H1 (cell line): ENCODE measurements at regions not wholly inside any gene's neighbourhood (a gene's known extent, or its start where the extent isn't known, plus 50 kb on each side); places are given as distances from the start of the nearest gene placed in this dataset.

ENCODE experiments used
- CTCF ChIA-PET: fragments of 300-600 bp; sonication (Branson Sonifier 250); formaldehyde crosslinking; loops from one replicate; lab custom pipeline; 2021; ENCODE audit not compliant: partially characterized antibody; lab: Charles Lee
- POLR2A ChIA-PET: fragments of 300-600 bp; sonication (Branson Sonifier 250); formaldehyde crosslinking; loops from one replicate; lab custom pipeline; 2021; ENCODE audit warnings: inconsistent platforms; ENCODE audit not compliant: partially characterized antibody; lab: Charles Lee
- DNase-seq, 2 experiments: peaks; one replicate each; pipeline versions ENCODE4 v3.0.0 to v3.0.0-alpha.2; 2010 to 2022; ENCODE audit warnings: low spot score in 2 of 2, low read depth in 1 of 2, mixed read lengths in 1 of 2
- FAIRE-seq: peaks from 2 replicates; lab custom pipeline; 2011; peaks lifted over from hg19 to GRCh38; lab: Jason Lieb, UNC
- H2AFZ ChIP-seq: 2 replicates; pipeline ENCODE4 v1.8.1; 2012; ENCODE audit warnings: low read length, inconsistent platforms
- H2AK5ac ChIP-seq: 2 replicates; pipeline ENCODE4 v1.6.1; 2013; ENCODE audit warnings: low read depth, low read length
- H2BK120ac ChIP-seq: replicated peaks from 2 replicates; pipeline ENCODE3; 2013; ENCODE audit warnings: low read depth, low read length, inconsistent platforms
- H2BK12ac ChIP-seq: 2 replicates; pipeline ENCODE4 v1.6.1; 2013; ENCODE audit warnings: low read depth, low read length
- H2BK15ac ChIP-seq: 2 replicates; pipeline ENCODE4 v1.6.1; 2013; ENCODE audit warnings: low read length
- H2BK20ac ChIP-seq: 2 replicates; pipeline ENCODE4 v1.6.1; 2013; ENCODE audit warnings: low read length
- H2BK5ac ChIP-seq: 2 replicates; pipeline ENCODE4 v1.6.1; 2013; ENCODE audit warnings: low read depth, low read length
- H3K14ac ChIP-seq: 2 replicates; pipeline ENCODE4 v1.6.1; 2013; ENCODE audit warnings: inconsistent platforms; ENCODE audit not compliant: insufficient read length
- H3K18ac ChIP-seq: 2 replicates; pipeline ENCODE4 v1.6.1; 2013; ENCODE audit warnings: low read length; ENCODE audit errors: extremely low read depth
- H3K23ac ChIP-seq: 2 replicates; pipeline ENCODE4 v1.6.1; 2013; ENCODE audit warnings: inconsistent platforms; ENCODE audit not compliant: insufficient read length
- H3K23me2 ChIP-seq: 2 replicates; pipeline ENCODE4 v1.6.1; 2013; ENCODE audit warnings: low read depth, low read length
- H3K27ac ChIP-seq: 2 replicates; pipeline ENCODE4 v1.6.1; 2011; ENCODE audit warnings: low read depth, low read length, inconsistent platforms
- H3K27me3 ChIP-seq, 4 experiments: replicated peaks in 1 of 4; 1 replicate in 1 of 4; 2 replicates in 3 of 4; pipeline versions ENCODE4 v1.6.1 to v1.8.1; 2011 to 2013; ENCODE audit warnings: low read length in 3 of 4, mild to moderate bottlenecking in 3 of 4, inconsistent platforms in 2 of 4, mixed read lengths in 2 of 4, moderate library complexity in 1 of 4; ENCODE audit not compliant: control insufficient read depth in 3 of 4, insufficient read depth in 3 of 4; ENCODE audit errors: extremely low read depth in 1 of 4
- H3K36me3 ChIP-seq, 4 experiments: 2 replicates each; pipeline versions ENCODE4 v1.6.1 to v1.8.1; 2011 to 2013; ENCODE audit warnings: mild to moderate bottlenecking in 4 of 4, low read length in 3 of 4, moderate library complexity in 2 of 4, control low read depth in 1 of 4, inconsistent platforms in 1 of 4; ENCODE audit not compliant: insufficient read depth in 4 of 4, control insufficient read depth in 2 of 4
- H3K4ac ChIP-seq: replicated peaks from 2 replicates; pipeline ENCODE3; 2013; ENCODE audit warnings: low read length, low read depth, mixed read lengths, inconsistent platforms; ENCODE audit not compliant: insufficient read length
- H3K4me1 ChIP-seq, 4 experiments: replicated peaks in 1 of 4; 1 replicate in 1 of 4; 2 replicates in 3 of 4; pipeline versions ENCODE4 v1.6.1 to v1.8.1; 2011 to 2013; ENCODE audit warnings: low read length in 3 of 4, inconsistent platforms in 2 of 4, mixed read lengths in 1 of 4; ENCODE audit not compliant: insufficient read depth in 4 of 4, control insufficient read depth in 3 of 4
- H3K4me2 ChIP-seq, 2 experiments: 2 replicates each; pipeline versions ENCODE4 v1.6.1 to v1.8.1; 2011 to 2013; ENCODE audit warnings: low read depth in 2 of 2, low read length in 2 of 2, control low read depth in 1 of 2, inconsistent platforms in 1 of 2, mild to moderate bottlenecking in 1 of 2; ENCODE audit not compliant: insufficient read depth in 1 of 2
- H3K4me3 ChIP-seq, 4 experiments: fragments of 200-600, 300-600 bp in 1 of 4; sonication (generic), shearing (Covaris generic), sonication (Bioruptor Twin) in 1 of 4; 2 replicates each; pipeline versions ENCODE4 v1.5.1 to v1.8.1; 2011 to 2016; ENCODE audit warnings: low read length in 4 of 4, low read depth in 3 of 4, control low read depth in 2 of 4, inconsistent platforms in 2 of 4, mild to moderate bottlenecking in 2 of 4, mixed read lengths in 1 of 4, moderate library complexity in 1 of 4; ENCODE audit not compliant: insufficient read depth in 2 of 4; ENCODE audit errors: extremely low read depth in 1 of 4
- H3K56ac ChIP-seq: replicated peaks from 2 replicates; pipeline ENCODE3; 2013; ENCODE audit warnings: low read depth, mild to moderate bottlenecking, mixed read lengths, low read length, inconsistent platforms; ENCODE audit not compliant: insufficient read length
- H3K79me1 ChIP-seq: 2 replicates; pipeline ENCODE4 v1.6.1; 2013; ENCODE audit warnings: low read depth, low read length, control low read depth
- H3K79me2 ChIP-seq, 2 experiments: 2 replicates each; pipeline versions ENCODE4 v1.6.1 to v1.8.1; 2012 to 2013; ENCODE audit warnings: low read length in 2 of 2, mild to moderate bottlenecking in 2 of 2, inconsistent platforms in 1 of 2; ENCODE audit not compliant: insufficient read depth in 2 of 2, control insufficient read depth in 1 of 2
- H3K9ac ChIP-seq, 4 experiments: replicated peaks in 1 of 4; 1 replicate in 1 of 4; 2 replicates in 3 of 4; pipeline versions ENCODE4 v1.6.1 to v1.8.1; 2011 to 2013; ENCODE audit warnings: low read depth in 3 of 4, low read length in 3 of 4, control low read depth in 2 of 4, mild to moderate bottlenecking in 2 of 4, moderate library complexity in 2 of 4, inconsistent platforms in 1 of 4; ENCODE audit errors: extremely low read depth in 1 of 4
- H3K9me3 ChIP-seq, 2 experiments: 2 replicates each; pipeline versions ENCODE4 v1.6.1 to v1.8.1; 2012 to 2013; ENCODE audit warnings: mild to moderate bottlenecking in 2 of 2, moderate library complexity in 2 of 2, control low read depth in 1 of 2, inconsistent platforms in 1 of 2, low read depth in 1 of 2, low read length in 1 of 2, mixed read lengths in 1 of 2; ENCODE audit not compliant: insufficient read depth in 2 of 2
- H4K20me1 ChIP-seq, 2 experiments: replicated peaks in 1 of 2; 2 replicates each; pipeline versions ENCODE3 to v1.8.1; 2011 to 2013; ENCODE audit warnings: inconsistent platforms in 2 of 2, low read length in 2 of 2, mild to moderate bottlenecking in 1 of 2; ENCODE audit not compliant: insufficient read depth in 2 of 2, control insufficient read depth in 1 of 2
- H4K5ac ChIP-seq: 2 replicates; pipeline ENCODE4 v1.6.1; 2013; ENCODE audit warnings: low read length, low read depth, mixed read lengths, inconsistent platforms; ENCODE audit not compliant: insufficient read length
- H4K8ac ChIP-seq: 2 replicates; pipeline ENCODE4 v1.8.0; 2013; ENCODE audit warnings: mild to moderate bottlenecking, moderate library complexity, low read length, inconsistent platforms; ENCODE audit not compliant: insufficient read depth; ENCODE audit errors: extremely low read depth
- H4K91ac ChIP-seq: replicated peaks from 2 replicates; pipeline ENCODE3; 2013; ENCODE audit warnings: low read length, mixed read lengths, inconsistent platforms; ENCODE audit not compliant: insufficient read length
- CHD1 ChIP-seq: IDR thresholded peaks from 2 replicates; pipeline ENCODE4 v1.6.1; 2012; ENCODE audit warnings: low read depth, low read length, improper control_type of control experiment
- CREB1 ChIP-seq: IDR thresholded peaks from 2 replicates; pipeline ENCODE4 v1.6.1; 2012; ENCODE audit warnings: inconsistent platforms
- CTCF ChIP-seq, 3 experiments: IDR thresholded peaks; 1 replicate in 2 of 3; 2 replicates in 1 of 3; pipeline versions ENCODE4 v1.5.1 to v1.6.1; 2011; ENCODE audit warnings: low read length in 3 of 3, mild to moderate bottlenecking in 3 of 3, inconsistent platforms in 2 of 3, low read depth in 1 of 3, moderate library complexity in 1 of 3; ENCODE audit not compliant: insufficient read depth in 1 of 3; ENCODE audit errors: control extremely low read depth in 1 of 3
- JUND ChIP-seq: IDR thresholded peaks from 2 replicates; pipeline ENCODE4 v1.6.1; 2011; ENCODE audit warnings: mild to moderate bottlenecking, improper control_type of control experiment, low read length
- RNF2 ChIP-seq: fragments of 200-900, 300-1000 bp; sonication (generic); IDR thresholded peaks from 2 replicates; pipeline ENCODE4 v1.7.1; 2016; ENCODE audit warnings: borderline replicate concordance, low read depth, mild to moderate bottlenecking, antibody characterized with exemption, low read length; ENCODE audit not compliant: poor library complexity, severe bottlenecking; ENCODE audit errors: missing control alignments
- USF2 ChIP-seq: IDR thresholded peaks from 2 replicates; pipeline ENCODE4 v1.6.1; 2011; ENCODE audit warnings: low read length, improper control_type of control experiment
- WGBS, 2 experiments: shearing (Covaris generic) in 1 of 2; methylation state at CpG; one replicate each; pipeline versions ENCODE4 v1.1.6 to v1.1.7; 2013 to 2015; ENCODE audit warnings: low lambda C conversion rate in 2 of 2, mixed read lengths in 2 of 2, inconsistent platforms in 1 of 2, low coverage in 1 of 2, missing lambda C conversion rate in 1 of 2; ENCODE audit not compliant: insufficient replicate concordance in 2 of 2, insufficient coverage in 1 of 2, insufficient read length in 1 of 2; ENCODE audit errors: extremely low coverage in 1 of 2, missing lambda C conversion rate in 1 of 2; 5-methylcytosine and 5-hydroxymethylcytosine counted together

DNA sequence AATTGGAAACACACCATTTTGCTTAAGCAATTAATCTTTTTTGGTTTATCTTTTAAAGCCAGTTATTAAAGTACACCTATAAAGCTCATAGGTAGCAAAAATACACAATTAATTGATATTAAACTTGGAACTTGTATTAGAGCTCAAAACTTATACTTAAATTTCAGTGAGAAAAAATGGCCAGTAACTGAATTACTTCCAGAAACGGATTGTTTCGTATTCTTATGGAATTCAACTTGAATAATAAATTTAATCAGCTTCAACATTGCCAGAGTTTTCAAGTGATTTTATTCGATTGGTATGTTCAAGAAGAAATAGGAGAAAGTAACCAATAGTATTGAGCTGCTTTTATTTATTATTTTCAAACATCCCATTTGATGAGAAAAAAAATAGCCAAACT is 112.7 kb upstream of the PDE10A start:
- DNase-seq, result no peak
- H3K4me2 ChIP-seq, result no peak overlapping the region

More for the DNA sequence above, 112.7 kb upstream of the PDE10A start:
- Histone ChIP-seq H2BK5ac (no peak overlapping the region), H3K9me3 (no peaks in the 10 kb centered on the region), H3K23me2 (no peaks in the 10 kb centered on the region; the same call in 1 of the 2 replicates), H3K4ac (no peak overlapping the region), H2AK5ac (no peak overlapping the region), H4K20me1 (no peaks in the 10 kb centered on the region), H3K18ac (no peak overlapping the region), H3K56ac (no peak overlapping the region), H3K79me1 (no peaks in the 10 kb centered on the region), H3K4me3 (no peak overlapping the region), H2BK15ac (no peak overlapping the region), H3K9ac (no peak overlapping the region), H2AFZ (no peak overlapping the region), H3K36me3 (no peaks in the 10 kb centered on the region), H2BK12ac (no peak overlapping the region), H2BK20ac (no peak overlapping the region), H4K5ac (no peak overlapping the region), H4K8ac (no peak overlapping the region), H4K91ac (no peak overlapping the region), H3K23ac (no peak overlapping the region), H2BK120ac (no peak overlapping the region), H3K14ac (no peak overlapping the region), H3K27ac (no peak overlapping the region), H3K27me3 (peaks cover 0 to 3% (median 0%) of the 10 kb centered on the region in 4 experiments; a peak in 1 of 7 replicates), H3K79me2 (no peaks in the 10 kb centered on the region), H3K4me1 (peaks cover 4 to 7% (median 5%) of the 10 kb centered on the region in 4 experiments; a peak in 6 of 7 replicates)
- FAIRE-seq, result no peak
- POLR2A ChIA-PET, result interaction anchor here (1.5 kb wide), 1 partner anchor 30 kb away, joined by 3 read pairs; no protein-coding TSS in a partner anchor
- WGBS, 2 experiments, result 84% methylated on average over 3 of the region's 3 CpGs; no CpG with 5 or more reads in 1 of the 2 experiments
- no peak for TF ChIP-seq CREB1
- TF ChIP-seq JUND, result no peak
- no peak for TF ChIP-seq USF2
- TF ChIP-seq CTCF (IDR thresholded peaks at IDR 0.05; ENCODE audit: control extremely low read depth in 1 of 3, insufficient read depth in 1 of 3, low read depth in 1 of 3, low read length in 3 of 3), result no peak
- TF ChIP-seq CHD1, result no peak
- TF ChIP-seq RNF2, result no peak
- CTCF ChIA-PET, result interaction anchor here (1.1 to 1.8 kb wide), 5 partner anchors 24 to 115 kb away, joined by 3 to 7 read pairs (median 3); no protein-coding TSS in a partner anchor
